ENCODE measurements at regions not wholly inside any gene's neighbourhood (a gene's known extent, or its start where the extent isn't known, plus 50 kb on each side); places are given as distances from the start of the nearest gene placed in this dataset.

GRCh38 chr18:41297740-41298139 is 657.3 kb upstream of the PIK3C3 start:
- TF ChIP-seq CTCF (IDR thresholded peaks at IDR 0.05) (no peak), EZH2phosphoT487 (IDR thresholded peaks at IDR 0.05) (no peak), EZH2 (IDR thresholded peaks at IDR 0.05) (no peak)
